ENCODE measurements at regions not wholly inside any gene's neighbourhood (a gene's known extent, or its start where the extent isn't known, plus 50 kb on each side); places are given as distances from the start of the nearest gene placed in this dataset.

DNA sequence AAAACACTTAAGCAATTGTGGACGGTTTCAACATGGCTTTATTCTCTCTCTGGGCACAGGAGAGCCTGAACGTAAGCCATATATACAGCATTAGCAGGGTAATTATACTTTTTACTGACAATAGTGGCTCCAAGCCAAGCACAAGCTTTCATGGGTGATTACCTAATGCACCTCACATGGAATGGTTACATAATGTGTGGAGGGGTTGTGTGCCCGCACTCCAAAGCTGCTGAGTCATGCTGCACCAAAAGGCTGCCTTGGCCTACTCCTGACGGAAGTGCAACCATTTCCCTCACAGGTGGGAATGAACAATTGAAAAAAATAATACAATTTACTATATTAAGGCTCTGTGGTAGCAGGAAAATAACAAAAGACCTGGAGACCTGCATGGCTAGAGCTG lies 86.5 kb upstream of the ATP10B start:
- DNase-seq: no peak

DNA sequence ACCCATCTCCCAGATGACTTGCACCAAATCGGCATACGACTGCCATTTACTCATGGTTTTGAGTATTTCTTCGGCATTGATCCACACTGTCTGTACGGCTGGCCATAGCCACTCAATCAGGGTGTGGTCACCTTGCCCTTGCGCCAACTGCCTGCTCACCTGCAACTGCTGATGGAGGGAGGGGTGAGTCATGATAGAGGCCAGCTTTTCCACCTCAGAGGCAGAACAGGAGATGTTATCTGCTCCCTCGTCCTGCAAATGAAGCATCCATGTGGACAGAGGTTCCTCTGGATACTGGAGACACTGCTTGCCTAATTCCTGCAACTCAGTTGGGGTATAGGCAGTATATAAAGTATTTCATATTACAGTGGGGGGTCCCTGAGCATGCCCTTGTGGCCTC lies 85.6 kb upstream of the ATP10B start:
- no peak for DNase-seq

DNA sequence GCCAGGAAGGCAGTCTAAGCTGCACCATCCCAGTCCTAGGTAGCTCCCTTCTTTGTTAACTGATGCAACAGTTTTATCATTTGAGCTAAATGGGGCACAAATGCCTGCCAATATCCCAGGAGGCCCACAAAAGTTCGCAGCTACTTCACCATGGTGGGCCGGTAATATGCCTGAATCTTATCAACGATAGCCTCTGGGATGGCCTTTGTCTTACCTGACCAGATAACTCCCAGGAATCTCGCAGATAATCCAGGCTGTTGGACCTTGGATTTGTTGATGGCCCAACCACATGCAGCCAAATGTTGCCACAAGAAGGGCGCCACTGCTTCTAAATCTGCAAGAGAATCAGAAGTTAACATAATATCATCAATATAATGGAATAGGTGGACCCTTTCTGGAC lies 83.8 kb upstream of the ATP10B start:
- no peak for DNase-seq

DNA sequence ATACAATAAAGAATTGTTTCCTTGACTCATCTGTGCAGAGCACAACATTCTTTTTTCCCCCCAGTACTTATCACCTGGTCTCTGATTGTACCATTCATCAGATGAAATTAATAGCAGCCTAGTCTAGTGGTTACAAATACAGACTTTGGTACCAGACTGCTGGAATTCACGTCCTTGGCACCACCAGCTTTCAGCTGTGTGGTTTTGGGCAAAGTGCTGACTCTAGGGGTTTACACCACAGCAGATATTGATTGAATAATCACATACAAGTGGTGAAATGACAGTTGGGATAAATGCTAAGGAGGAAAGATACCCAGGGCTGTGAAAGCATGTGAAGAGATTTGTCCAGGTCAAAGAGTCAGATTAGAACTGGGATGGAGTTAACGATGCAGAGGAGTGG lies 79.3 kb upstream of the ATP10B start:
- DNase-seq: no peak

DNA sequence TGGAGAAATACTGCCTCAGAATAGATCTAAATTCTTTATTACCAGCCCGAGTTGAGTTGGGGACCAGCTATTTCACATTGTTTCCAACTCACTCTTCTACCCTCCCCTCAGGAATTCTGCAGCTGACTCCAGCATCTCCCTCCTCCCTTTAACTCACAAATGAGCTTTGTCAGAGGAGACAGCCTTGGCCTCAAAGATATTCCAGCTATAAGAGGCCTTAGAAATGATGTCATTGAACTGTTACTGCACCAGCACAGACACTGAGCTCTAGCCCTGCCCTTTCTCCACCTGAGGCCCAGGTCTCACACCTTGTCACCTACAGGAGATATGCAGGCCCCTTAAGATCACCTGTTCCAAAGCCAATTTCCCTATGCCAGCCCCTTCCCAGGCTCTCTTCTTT lies 78.4 kb upstream of the ATP10B start:
- DNase-seq: no peak

DNA sequence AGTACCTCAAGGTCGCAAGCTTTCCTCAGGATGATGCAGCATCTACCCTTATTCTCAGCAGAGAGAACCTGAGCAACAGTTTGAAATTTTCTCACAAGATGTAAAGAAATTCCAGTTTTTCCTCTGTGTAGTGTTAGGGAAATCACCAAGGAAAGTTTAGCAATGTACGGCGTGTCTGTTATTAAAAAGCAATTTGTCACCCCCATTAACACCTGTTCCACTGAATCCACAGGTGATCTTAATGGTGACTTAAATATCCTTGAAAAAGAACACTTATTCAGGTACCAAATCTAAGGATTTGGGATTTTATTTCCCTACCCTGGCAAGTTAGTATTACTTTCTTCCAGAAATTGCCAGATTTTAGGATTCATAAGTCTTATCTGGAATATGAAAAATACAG lies 77.9 kb upstream of the ATP10B start:
- DNase-seq: no peak

DNA sequence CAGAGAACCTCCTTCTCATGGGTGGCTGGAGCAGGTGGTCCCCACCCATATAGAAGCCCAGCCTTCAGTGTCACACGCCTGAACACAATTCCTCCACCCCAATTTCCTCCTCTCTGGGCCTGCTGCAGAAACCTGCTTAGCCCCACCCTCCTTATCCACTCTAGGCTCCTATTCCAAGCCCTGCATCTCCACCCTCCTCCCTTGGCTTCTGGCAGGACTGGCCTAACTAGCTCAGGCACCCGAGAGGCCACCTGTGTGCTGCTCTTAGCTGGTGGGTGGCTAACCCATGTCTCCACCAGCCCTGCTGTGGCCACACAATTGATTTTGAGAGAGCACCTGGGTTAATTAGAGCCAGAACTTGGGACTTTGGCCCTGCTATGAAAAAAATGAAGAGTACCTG lies 77.3 kb upstream of the ATP10B start:
- no peak for DNase-seq

DNA sequence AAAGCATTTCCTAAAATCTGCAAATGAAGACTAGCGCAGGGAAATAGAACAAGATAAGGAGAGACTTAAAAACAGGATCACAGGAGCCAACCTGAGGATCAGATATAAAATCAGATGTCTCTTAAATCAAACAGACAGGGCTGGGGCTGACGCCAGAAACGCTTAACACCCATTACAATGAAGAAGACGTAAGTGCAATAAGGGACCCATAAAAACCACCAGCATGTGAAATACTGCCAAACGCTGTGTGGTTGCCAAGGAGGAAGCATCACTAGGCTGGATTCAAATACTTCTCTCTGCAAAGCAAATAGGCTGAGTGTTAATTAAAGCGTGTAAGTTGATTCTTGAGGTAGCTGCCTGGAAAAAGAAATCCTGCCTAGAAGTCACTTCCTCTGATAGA lies 74.4 kb upstream of the ATP10B start:
- no peak for DNase-seq

DNA sequence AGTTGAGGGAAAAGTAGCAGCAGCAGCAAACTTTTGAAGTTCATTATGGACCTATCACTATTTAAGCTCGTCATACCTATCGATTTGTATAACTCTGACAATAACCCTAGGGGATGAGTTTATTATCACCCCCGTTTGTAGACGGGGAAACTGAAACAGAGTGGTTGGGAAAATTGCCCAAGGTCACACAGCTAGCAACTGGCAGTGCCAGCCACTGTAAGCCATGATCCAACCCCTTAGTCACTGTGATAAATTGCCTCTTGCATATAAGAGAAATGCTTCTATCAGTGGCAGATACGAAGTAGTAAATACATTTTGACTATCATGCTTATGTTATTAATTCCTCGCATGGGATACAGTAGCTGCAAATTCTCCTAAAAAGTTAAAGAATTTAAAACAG lies 73.3 kb upstream of the ATP10B start:
- DNase-seq: no peak

DNA sequence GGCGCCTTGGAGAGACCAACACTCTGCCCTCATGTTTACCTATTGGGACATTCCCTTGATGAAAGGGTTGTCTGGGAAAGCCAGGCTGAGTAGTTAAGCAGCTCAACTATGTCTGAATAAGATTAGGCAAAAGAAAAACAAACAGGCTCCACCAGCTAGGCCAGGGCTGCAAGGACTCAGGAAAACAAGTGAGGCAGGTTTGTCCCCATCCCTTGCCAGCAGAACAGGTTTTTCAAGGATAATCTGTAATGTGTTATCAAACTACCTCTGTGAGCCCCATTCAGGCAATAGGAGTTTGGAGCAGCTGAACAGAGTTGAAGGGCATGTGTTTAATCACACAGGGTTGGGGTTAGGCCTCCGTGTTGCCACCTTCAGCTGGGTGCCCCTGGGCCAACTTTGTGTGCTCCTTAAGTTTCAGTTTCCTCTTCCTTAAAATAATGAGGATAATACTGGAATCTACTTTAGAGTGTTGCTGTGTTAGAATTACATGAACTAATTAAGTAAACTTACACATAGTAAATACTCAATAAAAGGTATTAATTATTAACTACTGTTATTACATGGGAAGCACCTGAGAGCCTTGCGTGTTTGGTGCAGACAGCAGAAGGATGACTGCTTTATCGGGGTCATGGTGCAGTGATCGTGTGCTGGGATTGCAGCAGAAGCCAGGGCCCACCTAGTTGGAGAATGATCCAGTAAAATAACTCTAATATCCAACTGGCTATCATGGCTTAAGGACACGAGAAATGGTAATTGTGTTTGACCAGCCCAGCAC lies 72.1 kb upstream of the ATP10B start:
- DNase-seq: no peak

DNA sequence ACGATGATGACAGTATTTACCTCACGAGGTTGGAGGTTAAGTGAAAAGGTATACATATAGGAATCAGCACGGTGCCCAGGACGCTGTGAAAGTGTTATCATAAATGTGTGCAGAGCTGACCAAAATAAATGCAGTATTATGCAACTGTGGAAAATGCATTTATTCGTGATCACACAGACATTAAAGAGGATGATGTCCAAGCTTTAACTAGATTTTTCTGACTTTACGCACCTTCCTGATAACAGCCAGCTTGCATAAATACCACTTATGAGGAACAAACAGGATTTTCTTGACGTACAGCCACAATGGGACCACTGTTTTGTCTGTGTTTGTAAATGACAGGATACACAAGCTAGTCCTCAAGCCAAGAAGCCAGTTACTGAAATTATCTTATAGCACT lies 71.4 kb upstream of the ATP10B start:
- no peak for DNase-seq

DNA sequence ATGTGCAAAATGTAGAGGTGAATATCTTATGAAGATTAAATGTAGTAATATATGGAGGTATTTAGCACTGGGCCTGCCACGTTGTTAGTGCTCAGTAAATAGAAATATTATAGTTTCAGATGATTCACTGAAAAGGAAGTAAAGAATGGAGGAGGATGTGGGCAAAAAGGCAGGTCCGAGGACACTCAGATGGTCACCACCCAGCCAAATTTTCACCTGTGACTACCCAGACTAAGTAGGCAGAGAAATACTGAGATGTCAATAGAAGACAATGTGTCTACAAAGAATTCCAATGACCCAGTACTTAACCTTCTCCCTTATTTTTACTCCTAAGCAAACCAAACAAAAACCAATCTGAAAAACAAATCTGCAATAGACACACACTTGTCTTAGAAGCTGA lies 70.3 kb upstream of the ATP10B start:
- no peak for DNase-seq

DNA sequence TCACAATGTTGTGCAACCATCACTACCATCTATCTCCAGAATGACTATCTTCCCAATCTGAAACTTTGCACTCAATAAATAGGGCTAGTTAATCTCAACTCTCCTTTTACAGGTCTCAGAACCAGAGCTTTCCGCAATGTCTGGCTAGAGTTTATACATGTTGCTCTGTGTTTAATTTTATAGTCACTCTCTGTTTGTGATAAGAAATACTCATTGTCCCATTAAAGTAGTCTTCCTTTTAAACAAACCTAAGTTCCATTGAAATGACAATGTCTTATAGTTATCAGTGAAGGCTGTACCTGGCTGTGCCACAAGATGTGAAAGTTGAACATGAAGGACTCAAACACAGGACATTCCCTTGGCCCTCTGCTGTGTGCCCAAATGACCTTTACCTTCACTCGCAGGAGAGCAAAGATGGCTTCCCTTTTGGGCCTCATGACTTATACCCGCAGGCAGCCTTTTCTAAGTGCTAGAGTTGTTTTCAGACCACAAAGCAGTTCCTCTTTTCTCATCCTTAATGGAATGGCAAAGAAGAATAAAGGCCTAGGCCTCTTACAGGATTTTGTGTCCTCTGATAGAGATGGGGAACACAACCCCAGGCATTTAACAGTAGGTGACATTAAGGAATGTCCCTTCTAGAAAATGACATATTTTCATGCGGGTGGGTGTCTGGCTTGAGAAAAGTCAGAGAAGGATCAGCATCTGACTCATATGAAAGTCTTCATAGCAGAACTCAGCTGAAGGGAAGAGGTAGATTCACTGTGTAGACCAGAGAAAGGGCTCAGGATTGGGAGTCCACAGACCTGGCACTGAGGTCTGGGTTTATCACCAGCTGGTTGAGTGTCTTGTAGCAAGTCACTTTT lies 69.6 kb upstream of the ATP10B start:
- DNase-seq: no peak

DNA sequence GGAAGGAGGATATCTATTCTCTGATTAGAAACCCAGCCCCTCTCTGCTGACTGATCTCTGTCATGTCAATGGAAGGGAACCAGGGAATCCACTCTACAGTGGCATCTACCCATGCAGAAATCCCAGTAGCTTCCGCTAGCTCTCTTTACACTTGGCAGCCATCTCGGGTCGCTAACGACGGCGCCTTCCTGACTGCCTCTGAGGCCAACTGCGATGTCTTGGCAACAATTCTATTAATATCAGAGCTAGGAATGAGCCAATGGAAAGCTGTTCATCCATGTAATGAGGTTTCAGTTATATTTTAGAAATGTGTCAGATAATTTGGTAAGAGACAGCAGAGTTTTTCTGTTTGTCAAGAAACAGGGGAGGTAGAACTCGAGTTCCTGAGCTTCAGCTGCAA lies 67.6 kb upstream of the ATP10B start:
- no peak for DNase-seq

DNA sequence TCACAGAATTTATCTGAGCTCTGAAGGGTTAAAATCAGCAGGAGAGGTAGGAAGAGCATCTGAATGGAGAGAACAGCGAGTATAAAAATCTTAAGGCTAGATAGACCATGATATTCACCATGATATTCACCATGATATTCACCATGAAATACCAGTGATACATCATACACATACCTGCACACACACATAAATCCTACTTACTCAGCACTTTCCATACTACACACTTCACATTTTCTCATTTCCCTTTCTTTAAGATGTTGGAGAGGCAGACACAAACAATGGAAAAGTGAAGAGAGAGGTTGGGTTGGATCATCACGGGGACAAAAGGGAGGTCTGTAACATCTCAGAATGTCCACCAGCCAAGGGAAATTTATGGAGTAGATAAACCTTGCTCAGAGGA lies 66.4 kb upstream of the ATP10B start:
- DNase-seq: no peak

DNA sequence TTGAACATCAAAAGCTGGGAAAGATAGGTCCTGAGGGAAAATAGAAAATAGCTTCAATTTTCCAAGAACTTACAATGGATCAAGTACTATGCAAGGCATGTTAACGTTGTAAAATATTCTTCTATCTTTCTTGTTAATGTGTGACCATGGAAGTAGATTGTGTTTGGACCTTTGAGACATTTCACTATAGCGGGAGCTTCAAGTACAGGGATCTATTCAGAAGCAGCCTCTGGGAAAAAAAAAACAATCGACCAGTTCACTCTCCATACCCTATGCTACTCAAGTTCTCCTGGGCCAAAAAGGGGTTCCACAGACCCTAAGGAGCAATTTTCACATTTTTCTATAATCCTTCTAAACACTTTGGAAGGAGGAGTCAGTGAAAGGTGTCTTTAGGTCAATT lies 54.1 kb upstream of the ATP10B start:
- DNase-seq: no peak

DNA sequence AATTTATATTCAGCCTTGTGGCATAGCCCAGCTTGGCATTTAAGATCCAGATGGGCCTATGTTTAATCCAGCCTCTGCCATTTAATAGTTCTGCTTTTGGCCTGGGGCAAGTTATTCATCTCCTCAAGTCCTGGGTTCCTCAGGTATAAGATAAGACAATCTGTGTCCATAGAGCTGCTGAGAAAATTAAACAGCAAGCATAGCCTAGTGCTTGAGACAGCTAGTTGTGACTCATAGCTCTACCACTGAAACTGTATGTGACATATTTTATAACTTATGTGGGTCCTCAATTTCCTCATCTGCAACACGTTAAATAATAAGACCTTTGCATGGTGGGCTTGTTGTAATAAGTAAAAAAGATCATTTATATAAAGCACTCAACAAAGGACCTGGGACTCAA lies 53.3 kb upstream of the ATP10B start:
- DNase-seq: no peak

DNA sequence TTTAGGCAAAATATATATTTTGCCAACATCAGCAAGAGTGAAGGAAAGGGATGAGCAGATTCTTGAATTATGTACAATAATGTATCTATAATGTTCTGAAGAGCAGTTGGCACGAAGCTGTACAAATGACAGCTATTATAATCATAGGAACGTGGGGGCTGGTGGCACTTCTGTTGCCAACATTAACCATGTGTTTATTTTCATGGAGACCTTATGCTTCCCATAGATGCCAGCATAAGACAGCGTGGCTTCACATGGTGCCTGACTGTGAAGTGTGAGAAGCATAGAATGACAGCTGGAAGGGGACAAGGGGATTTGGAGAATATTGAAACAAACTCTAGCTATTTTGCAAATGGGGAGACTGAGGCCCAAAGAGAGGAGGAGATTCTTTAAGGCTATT lies 52.6 kb upstream of the ATP10B start:
- no peak for DNase-seq

DNA sequence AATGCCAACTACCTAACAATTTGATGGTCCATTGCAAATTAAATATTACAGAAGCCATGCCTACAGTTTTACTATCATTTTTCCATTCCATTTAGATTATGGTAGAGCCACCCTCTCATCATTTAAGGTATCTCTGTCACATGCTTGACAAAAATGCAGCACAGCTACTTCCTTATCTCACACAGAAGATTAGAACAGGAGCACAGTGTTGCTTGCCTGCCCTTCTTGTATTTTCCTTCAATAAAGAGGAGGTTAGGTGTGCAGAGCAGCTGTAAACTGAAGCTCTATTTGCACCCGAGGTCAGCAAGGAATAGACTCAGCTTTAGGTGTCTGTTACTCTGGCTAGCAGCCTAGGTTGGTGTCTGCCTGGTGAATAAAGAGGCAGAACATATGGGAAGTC lies 51.5 kb upstream of the ATP10B start:
- DNase-seq: no peak

DNA sequence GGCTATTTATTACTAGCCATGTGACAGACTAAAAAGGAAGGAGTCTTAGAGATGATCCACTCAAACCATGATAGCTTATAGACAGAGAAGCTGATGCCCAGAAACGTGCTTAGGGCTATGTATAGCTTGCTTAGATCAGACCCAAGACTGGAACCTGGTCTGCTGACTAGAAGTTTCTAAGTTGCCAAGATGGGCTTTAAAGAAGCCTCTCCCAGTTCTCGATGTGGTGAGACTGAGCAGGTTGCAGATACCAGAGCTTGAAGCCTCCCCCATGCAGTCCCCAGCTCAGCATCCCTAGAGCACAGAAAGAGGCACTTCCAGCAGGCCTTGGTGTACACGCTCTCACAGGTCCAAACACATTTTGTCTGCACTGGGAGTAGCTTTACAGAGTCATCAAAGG lies 51.1 kb upstream of the ATP10B start:
- DNase-seq: no peak

All from EL (cell line).